ENCODE measurements at regions not wholly inside any gene's neighbourhood (a gene's known extent, or its start where the extent isn't known, plus 50 kb on each side); places are given as distances from the start of the nearest gene placed in this dataset.

GRCh38 chr17:72357764-72358365, 237.0 kb downstream of the SOX9 start:
- TF ChIP-seq POLR2A (IDR thresholded peaks at IDR 0.05; ENCODE audit: low read depth, low read length) = no peak
- TF ChIP-seq CTCF (IDR thresholded peaks at IDR 0.05; ENCODE audit: extremely low read depth in 1 of 2, insufficient read depth in 1 of 2, low read depth in 1 of 2, low read length in 2 of 2) = no peak
- TF ChIP-seq POLR2AphosphoS5 (IDR thresholded peaks at IDR 0.05; ENCODE audit: insufficient read depth, low read depth, low read length) = no peak
- TF ChIP-seq, protein P1, sequence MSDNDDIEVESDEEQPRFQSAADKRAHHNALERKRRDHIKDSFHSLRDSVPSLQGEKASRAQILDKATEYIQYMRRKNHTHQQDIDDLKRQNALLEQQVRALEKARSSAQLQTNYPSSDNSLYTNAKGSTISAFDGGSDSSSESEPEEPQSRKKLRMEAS (IDR thresholded peaks at IDR 0.05; ENCODE audit: insufficient read depth, insufficient read length) = no peak
- no peak for TF ChIP-seq EZH2 (IDR thresholded peaks at IDR 0.05; ENCODE audit: borderline replicate concordance, low read depth, low read length, severe bottlenecking)
- no peak for TF ChIP-seq JUN (IDR thresholded peaks at IDR 0.05; ENCODE audit: borderline replicate concordance, insufficient read depth, insufficient read length, low read depth)
- TF ChIP-seq GATA2 (IDR thresholded peaks at IDR 0.05; ENCODE audit: insufficient read depth, insufficient read length, low read depth, low read length) = no peak
- TF ChIP-seq MYC (IDR thresholded peaks at IDR 0.05; ENCODE audit: low read depth, low read length) = no peak
